ENCODE measurements at regions not wholly inside any gene's neighbourhood (a gene's known extent, or its start where the extent isn't known, plus 50 kb on each side); places are given as distances from the start of the nearest gene placed in this dataset.

DNA sequence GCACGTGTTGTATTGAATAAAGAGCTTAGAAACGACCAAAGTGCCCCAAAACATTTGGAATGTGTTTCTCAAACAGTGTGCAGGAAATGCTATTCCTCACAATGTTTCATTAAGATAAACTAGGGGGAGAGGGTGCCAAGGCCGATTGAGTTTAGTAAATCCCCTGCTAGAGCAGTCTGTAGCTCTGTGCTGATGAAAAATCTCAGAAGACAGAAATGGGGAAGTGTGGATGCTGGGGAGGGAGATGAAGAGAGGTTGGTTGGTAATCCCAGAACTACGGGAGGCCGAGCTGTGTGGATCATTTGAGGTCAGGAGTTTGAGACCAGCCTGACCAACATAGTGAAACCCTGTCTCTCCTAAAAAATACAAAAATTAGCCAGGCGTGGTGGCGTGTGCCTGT is 121.2 kb downstream of the FOXB1 start:
- no peaks in the 10 kb centered on the region for H3K9me3 Mint-ChIP-seq (ENCODE audit: unreplicated experiment)
- TF ChIP-seq CTCF (IDR thresholded peaks at IDR 0.05; ENCODE audit: partially characterized antibody, unreplicated experiment): no peak
- no peak overlapping the region for H3K27ac Mint-ChIP-seq (ENCODE audit: unreplicated experiment)
- peaks cover 5% of the 10 kb centered on the region for H3K4me1 Mint-ChIP-seq (ENCODE audit: low read depth, unreplicated experiment)
- peaks cover 3% of the 10 kb centered on the region for H3K27me3 Mint-ChIP-seq (ENCODE audit: unreplicated experiment)
- no peaks in the 10 kb centered on the region for H3K36me3 Mint-ChIP-seq (ENCODE audit: unreplicated experiment)
- DNase-seq: no peak
- no peak overlapping the region for H3K4me3 Mint-ChIP-seq (ENCODE audit: unreplicated experiment)

DNA sequence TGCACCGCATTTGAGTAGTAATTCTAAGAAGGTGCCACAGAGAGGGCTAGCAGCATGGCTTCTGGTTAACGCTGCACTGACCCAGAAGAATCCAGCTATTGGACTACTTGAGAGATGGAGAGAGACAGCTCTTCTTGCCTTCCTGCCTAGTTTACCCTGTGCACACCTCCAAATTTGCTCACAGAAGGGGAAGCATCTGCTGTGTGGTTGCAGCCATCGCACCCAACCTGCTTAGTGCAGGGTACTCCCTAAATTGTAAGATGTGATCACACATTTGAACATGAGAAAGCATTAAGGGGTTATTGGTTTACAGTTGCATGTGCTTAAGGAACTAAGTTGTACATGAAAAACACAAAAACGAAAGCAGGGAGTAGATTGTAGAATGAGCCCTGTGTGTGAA is 122.1 kb downstream of the FOXB1 start:
- no peak for DNase-seq
- H3K36me3 Mint-ChIP-seq (ENCODE audit: unreplicated experiment): no peaks in the 10 kb centered on the region
- peaks cover 5% of the 10 kb centered on the region for H3K4me1 Mint-ChIP-seq (ENCODE audit: low read depth, unreplicated experiment)
- H3K4me3 Mint-ChIP-seq (ENCODE audit: unreplicated experiment): no peak overlapping the region
- TF ChIP-seq CTCF (IDR thresholded peaks at IDR 0.05; ENCODE audit: partially characterized antibody, unreplicated experiment): no peak
- no peaks in the 10 kb centered on the region for H3K9me3 Mint-ChIP-seq (ENCODE audit: unreplicated experiment)
- H3K27me3 Mint-ChIP-seq (ENCODE audit: unreplicated experiment): peaks cover 3% of the 10 kb centered on the region
- no peak overlapping the region for H3K27ac Mint-ChIP-seq (ENCODE audit: unreplicated experiment)

GRCh38 chr15:60126661-60127060 is 122.5 kb downstream of the FOXB1 start:
- Mint-ChIP-seq H3K27ac (ENCODE audit: unreplicated experiment) (no peak overlapping the region), H3K4me1 (ENCODE audit: low read depth, unreplicated experiment) (peaks cover 5% of the 10 kb centered on the region), H3K36me3 (ENCODE audit: unreplicated experiment) (no peaks in the 10 kb centered on the region), H3K4me3 (ENCODE audit: unreplicated experiment) (no peak overlapping the region), H3K27me3 (ENCODE audit: unreplicated experiment) (peaks cover 3% of the 10 kb centered on the region), H3K9me3 (ENCODE audit: unreplicated experiment) (no peaks in the 10 kb centered on the region)
- no peak for DNase-seq
- no peak for TF ChIP-seq CTCF (IDR thresholded peaks at IDR 0.05; ENCODE audit: partially characterized antibody, unreplicated experiment)

GRCh38 chr15:60128000-60128376 is 123.9 kb downstream of the FOXB1 start:
- no peak for DNase-seq
- Mint-ChIP-seq H3K36me3 (ENCODE audit: unreplicated experiment) (no peaks in the 10 kb centered on the region), H3K27me3 (ENCODE audit: unreplicated experiment) (peaks cover 3% of the 10 kb centered on the region), H3K4me1 (ENCODE audit: low read depth, unreplicated experiment) (peaks cover 5% of the 10 kb centered on the region), H3K27ac (ENCODE audit: unreplicated experiment) (no peak overlapping the region), H3K9me3 (ENCODE audit: unreplicated experiment) (no peaks in the 10 kb centered on the region), H3K4me3 (ENCODE audit: unreplicated experiment) (peak overlapping the region; percentile 10)
- no peak for TF ChIP-seq CTCF (IDR thresholded peaks at IDR 0.05; ENCODE audit: partially characterized antibody, unreplicated experiment)

DNA sequence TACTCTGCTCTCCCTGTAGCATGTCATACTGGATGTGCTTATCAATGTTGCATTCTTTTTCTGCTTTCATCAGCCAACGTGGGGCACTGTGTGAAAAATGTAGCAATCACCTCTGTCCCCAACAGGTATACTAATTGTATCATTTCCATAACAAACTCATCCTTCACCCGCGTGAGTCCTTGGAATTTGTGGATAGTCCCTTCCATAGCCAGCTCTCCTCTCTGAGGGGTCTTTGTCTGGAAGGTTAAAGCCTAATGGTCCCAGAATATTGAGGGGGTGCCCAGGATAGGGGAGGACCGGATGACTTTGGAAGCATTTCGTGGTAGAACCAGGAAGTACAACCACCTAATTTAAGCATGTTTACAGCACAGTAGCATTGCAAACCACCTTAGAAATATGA is 124.6 kb downstream of the FOXB1 start:
- peaks cover 3% of the 10 kb centered on the region for H3K27me3 Mint-ChIP-seq (ENCODE audit: unreplicated experiment)
- H3K4me3 Mint-ChIP-seq (ENCODE audit: unreplicated experiment): no peak overlapping the region
- no peak for DNase-seq
- H3K9me3 Mint-ChIP-seq (ENCODE audit: unreplicated experiment): no peaks in the 10 kb centered on the region
- H3K36me3 Mint-ChIP-seq (ENCODE audit: unreplicated experiment): no peaks in the 10 kb centered on the region
- no peak overlapping the region for H3K27ac Mint-ChIP-seq (ENCODE audit: unreplicated experiment)
- TF ChIP-seq CTCF (IDR thresholded peaks at IDR 0.05; ENCODE audit: partially characterized antibody, unreplicated experiment): no peak
- peaks cover 5% of the 10 kb centered on the region for H3K4me1 Mint-ChIP-seq (ENCODE audit: low read depth, unreplicated experiment)

Measured in glutamatergic neuron (in vitro differentiated cells).